ENCODE measurements at regions not wholly inside any gene's neighbourhood (a gene's known extent, or its start where the extent isn't known, plus 50 kb on each side); places are given as distances from the start of the nearest gene placed in this dataset.

GRCh38 chr13:33525763-33526162 is 240.2 kb upstream of the STARD13 start:
- H3K27ac ChIP-seq (ENCODE audit: low read depth, low read length, poor library complexity, severe bottlenecking), result peak overlapping the region; percentile 68
- no TSS peak for BruUV-seq (replicated peaks)

DNA sequence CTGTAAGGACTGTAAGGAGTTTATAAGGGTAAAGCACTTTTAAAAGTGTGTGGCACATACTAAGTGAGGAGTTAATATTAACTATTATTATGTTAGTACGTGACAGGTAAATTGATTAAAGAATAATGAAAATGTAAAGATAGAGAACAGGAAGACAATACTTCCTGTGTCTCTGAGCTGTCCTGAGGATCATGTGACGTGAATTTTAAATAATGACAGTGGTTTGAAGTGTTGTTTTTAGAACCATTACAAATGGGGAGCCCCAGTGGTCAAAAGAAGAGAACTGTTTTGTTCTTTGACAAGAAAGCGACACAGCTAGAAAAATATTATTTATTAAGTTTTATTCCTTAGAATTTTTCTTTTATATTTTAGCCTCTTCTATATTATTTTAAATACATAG is 241.2 kb upstream of the STARD13 start:
- no peak for TF ChIP-seq EZH2 (IDR thresholded peaks at IDR 0.05; ENCODE audit: borderline replicate concordance, low read depth, low read length, poor library complexity, severe bottlenecking)
- TF ChIP-seq, protein P1, sequence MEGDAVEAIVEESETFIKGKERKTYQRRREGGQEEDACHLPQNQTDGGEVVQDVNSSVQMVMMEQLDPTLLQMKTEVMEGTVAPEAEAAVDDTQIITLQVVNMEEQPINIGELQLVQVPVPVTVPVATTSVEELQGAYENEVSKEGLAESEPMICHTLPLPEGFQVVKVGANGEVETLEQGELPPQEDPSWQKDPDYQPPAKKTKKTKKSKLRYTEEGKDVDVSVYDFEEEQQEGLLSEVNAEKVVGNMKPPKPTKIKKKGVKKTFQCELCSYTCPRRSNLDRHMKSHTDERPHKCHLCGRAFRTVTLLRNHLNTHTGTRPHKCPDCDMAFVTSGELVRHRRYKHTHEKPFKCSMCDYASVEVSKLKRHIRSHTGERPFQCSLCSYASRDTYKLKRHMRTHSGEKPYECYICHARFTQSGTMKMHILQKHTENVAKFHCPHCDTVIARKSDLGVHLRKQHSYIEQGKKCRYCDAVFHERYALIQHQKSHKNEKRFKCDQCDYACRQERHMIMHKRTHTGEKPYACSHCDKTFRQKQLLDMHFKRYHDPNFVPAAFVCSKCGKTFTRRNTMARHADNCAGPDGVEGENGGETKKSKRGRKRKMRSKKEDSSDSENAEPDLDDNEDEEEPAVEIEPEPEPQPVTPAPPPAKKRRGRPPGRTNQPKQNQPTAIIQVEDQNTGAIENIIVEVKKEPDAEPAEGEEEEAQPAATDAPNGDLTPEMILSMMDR (conservative IDR thresholded peaks at IDR 0.05; ENCODE audit: low read depth, low read length), result no peak
- Histone ChIP-seq H3K36me3 (ENCODE audit: insufficient read depth, low read length, poor library complexity, severe bottlenecking) (no peaks in the 10 kb centered on the region), H3K4me3 (ENCODE audit: low read depth, low read length, poor library complexity, severe bottlenecking) (no peak overlapping the region), H3K27me3 (replicated peaks; ENCODE audit: insufficient read depth, low read depth, low read length, poor library complexity) (no peaks in the 10 kb centered on the region), H3K9me3 (ENCODE audit: low read depth, low read length, poor library complexity, severe bottlenecking) (no peaks in the 10 kb centered on the region), H3K4me1 (ENCODE audit: insufficient read depth, low read length, poor library complexity, severe bottlenecking) (peaks cover 50% of the 10 kb centered on the region), H3K27ac (ENCODE audit: low read depth, low read length, poor library complexity, severe bottlenecking) (peak overlapping the region; percentile 68)
- POLR2A ChIA-PET (ENCODE audit: low non-redundant PET), result no interaction called here
- BruUV-seq (replicated peaks), result no TSS peak
- intact Hi-C loops (cut with micrococcal nuclease; ENCODE audit: unreplicated experiment), result no loop called here
- no peak for DNase-seq (ENCODE audit: low spot score)
- CTCF ChIA-PET, result no interaction called here

More at GRCh38 chr13:33525763-33526162, 240.2 kb upstream of the STARD13 start:
- Histone ChIP-seq H3K4me3 (ENCODE audit: low read depth, low read length, poor library complexity, severe bottlenecking) (no peak overlapping the region), H3K27me3 (replicated peaks; ENCODE audit: insufficient read depth, low read depth, low read length, poor library complexity) (no peaks in the 10 kb centered on the region), H3K36me3 (ENCODE audit: insufficient read depth, low read length, poor library complexity, severe bottlenecking) (no peaks in the 10 kb centered on the region), H3K9me3 (ENCODE audit: low read depth, low read length, poor library complexity, severe bottlenecking) (no peaks in the 10 kb centered on the region), H3K4me1 (ENCODE audit: insufficient read depth, low read length, poor library complexity, severe bottlenecking) (peaks cover 50% of the 10 kb centered on the region)
- intact Hi-C loops (cut with micrococcal nuclease; ENCODE audit: unreplicated experiment), result no loop called here
- TF ChIP-seq, protein P1 (conservative IDR thresholded peaks at IDR 0.05; ENCODE audit: low read depth, low read length), result no peak
- no peak for TF ChIP-seq EZH2 (IDR thresholded peaks at IDR 0.05; ENCODE audit: borderline replicate concordance, low read depth, low read length, poor library complexity, severe bottlenecking)
- POLR2A ChIA-PET (ENCODE audit: low non-redundant PET), result no interaction called here
- CTCF ChIA-PET, result no interaction called here
- no peak for DNase-seq (ENCODE audit: low spot score)

DNA sequence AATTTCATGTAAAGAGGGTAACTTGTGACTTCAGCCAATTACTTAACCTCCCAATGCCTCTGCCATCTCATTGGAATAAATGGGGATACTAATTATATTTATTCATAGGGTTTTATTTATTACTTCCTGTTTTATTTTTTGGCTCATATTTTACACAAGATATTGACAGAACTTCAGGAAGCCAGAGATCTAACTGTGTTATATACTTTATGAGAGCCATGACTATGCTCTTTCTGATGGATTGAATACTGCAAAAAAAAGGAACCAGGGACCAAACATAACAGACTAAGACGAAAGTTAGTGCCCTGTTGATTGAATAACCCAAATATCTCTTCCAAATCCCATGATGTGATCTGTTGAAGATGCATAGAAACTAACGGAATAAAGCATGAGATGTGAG is 243.3 kb upstream of the STARD13 start:
- no TSS peak for BruUV-seq (replicated peaks)
- Histone ChIP-seq H3K27ac (ENCODE audit: low read depth, low read length, poor library complexity, severe bottlenecking) (peak overlapping the region; percentile 84), H3K36me3 (ENCODE audit: insufficient read depth, low read length, poor library complexity, severe bottlenecking) (no peaks in the 10 kb centered on the region), H3K4me1 (ENCODE audit: insufficient read depth, low read length, poor library complexity, severe bottlenecking) (peaks cover 47% of the 10 kb centered on the region), H3K9me3 (ENCODE audit: low read depth, low read length, poor library complexity, severe bottlenecking) (no peaks in the 10 kb centered on the region), H3K4me3 (ENCODE audit: low read depth, low read length, poor library complexity, severe bottlenecking) (no peak overlapping the region), H3K27me3 (replicated peaks; ENCODE audit: insufficient read depth, low read depth, low read length, poor library complexity) (no peaks in the 10 kb centered on the region)
- ChIA-PET CTCF (no interaction called here), POLR2A (ENCODE audit: low non-redundant PET) (no interaction called here)
- intact Hi-C loops (cut with micrococcal nuclease; ENCODE audit: unreplicated experiment), result no loop called here
- peak; percentile 62 for DNase-seq (ENCODE audit: low spot score)
- no peak for TF ChIP-seq EZH2 (IDR thresholded peaks at IDR 0.05; ENCODE audit: borderline replicate concordance, low read depth, low read length, poor library complexity, severe bottlenecking)
- TF ChIP-seq, protein P1 (conservative IDR thresholded peaks at IDR 0.05; ENCODE audit: low read depth, low read length), result no peak
